Esophagus squamous epithelium (tissue), 5 donors: ENCODE measurements at regions not wholly inside any gene's neighbourhood (a gene's known extent, or its start where the extent isn't known, plus 50 kb on each side); places are given as distances from the start of the nearest gene placed in this dataset.

Experiments
- DNase-seq: peaks from one replicate; lab custom pipeline; 2025; lab: John Stamatoyannopoulos, UW
- H3K27ac ChIP-seq, 4 donors: fragments of 200-600 bp; sonication (generic); one replicate each; pipeline ENCODE4 v1.5.1; 2016 to 2019; ENCODE audit warnings: mild to moderate bottlenecking in 1 of 4
- H3K27me3 ChIP-seq, 4 donors: fragments of 200-600 bp; sonication (generic); 1 replicate in 3 of 4; 2 replicates in 1 of 4; pipeline versions ENCODE4 v1.5.1 to v1.6.0; 2017 to 2021; ENCODE audit warnings: antibody characterized with exemption in 1 of 4
- H3K36me3 ChIP-seq, 3 donors: fragments of 200-600 bp; sonication (generic); one replicate each; pipeline ENCODE4 v1.5.1; 2016 to 2019
- H3K4me1 ChIP-seq, 3 donors: fragments of 200-600 bp; sonication (generic); one replicate each; pipeline ENCODE4 v1.5.1; 2017 to 2019
- H3K4me3 ChIP-seq, 4 donors: fragments of 200-600 bp; sonication (generic); 1 replicate in 3 of 4; 2 replicates in 1 of 4; pipeline ENCODE4 v1.5.1; 2016 to 2019; ENCODE audit warnings: mild to moderate bottlenecking in 2 of 4, moderate library complexity in 1 of 4
- H3K9me3 ChIP-seq, 3 donors: fragments of 200-600 bp; sonication (generic); one replicate each; pipeline ENCODE4 v1.5.1; 2016 to 2019
- POLR2A ChIP-seq, 4 donors: fragments of 450-650 bp; IDR thresholded peaks; one replicate each; pipeline ENCODE4 v1.6.1; 2017; ENCODE audit warnings: antibody characterized with exemption in 4 of 4, mild to moderate bottlenecking in 4 of 4, moderate library complexity in 3 of 4
- WGBS, 2 donors: methylation state at CpG; one replicate each; pipeline ENCODE4 v1.1.5; 2018; 5-methylcytosine and 5-hydroxymethylcytosine counted together
- intact Hi-C: fragments of 100-400 bp; cut with DNase I; formaldehyde crosslinking; loops from one replicate; pipeline ENCODE4 v1.15.0; 2022
- small RNA-seq, 4 donors: library from RNA; depleted of rRNA; stranded (forward); fragments of <200 nt; gene quantifications; one replicate each; pipeline ENCODE3, GENCODE V24; 2016
- TF ChIP-seq, protein P1 (sequence below), 6 experiments: fragments of 450-650 bp in 4 of 6; fragments of 200-600 bp in 2 of 6; sonication (generic) in 2 of 6; IDR thresholded peaks; one replicate each; pipeline ENCODE4 v1.5.1; 2016 to 2019; ENCODE audit warnings: antibody characterized with exemption in 6 of 6, mild to moderate bottlenecking in 4 of 6, moderate library complexity in 4 of 6
- donor health status: DM: yes; HTN: yes; CAD: no.

- 65 to 68% methylated on average over 2 of the region's 2 CpGs for WGBS, 2 donors
- intact Hi-C loops, result no loop called here
- H3K4me3 ChIP-seq, result no peak overlapping the region
- H3K4me1 ChIP-seq, result no peaks in the 10 kb centered on the region
- no peaks in the 10 kb centered on the region for H3K36me3 ChIP-seq
- no peaks in the 10 kb centered on the region for H3K9me3 ChIP-seq
- no peak for TF ChIP-seq POLR2A (IDR thresholded peaks at IDR 0.05)
- TF ChIP-seq, protein P1, sequence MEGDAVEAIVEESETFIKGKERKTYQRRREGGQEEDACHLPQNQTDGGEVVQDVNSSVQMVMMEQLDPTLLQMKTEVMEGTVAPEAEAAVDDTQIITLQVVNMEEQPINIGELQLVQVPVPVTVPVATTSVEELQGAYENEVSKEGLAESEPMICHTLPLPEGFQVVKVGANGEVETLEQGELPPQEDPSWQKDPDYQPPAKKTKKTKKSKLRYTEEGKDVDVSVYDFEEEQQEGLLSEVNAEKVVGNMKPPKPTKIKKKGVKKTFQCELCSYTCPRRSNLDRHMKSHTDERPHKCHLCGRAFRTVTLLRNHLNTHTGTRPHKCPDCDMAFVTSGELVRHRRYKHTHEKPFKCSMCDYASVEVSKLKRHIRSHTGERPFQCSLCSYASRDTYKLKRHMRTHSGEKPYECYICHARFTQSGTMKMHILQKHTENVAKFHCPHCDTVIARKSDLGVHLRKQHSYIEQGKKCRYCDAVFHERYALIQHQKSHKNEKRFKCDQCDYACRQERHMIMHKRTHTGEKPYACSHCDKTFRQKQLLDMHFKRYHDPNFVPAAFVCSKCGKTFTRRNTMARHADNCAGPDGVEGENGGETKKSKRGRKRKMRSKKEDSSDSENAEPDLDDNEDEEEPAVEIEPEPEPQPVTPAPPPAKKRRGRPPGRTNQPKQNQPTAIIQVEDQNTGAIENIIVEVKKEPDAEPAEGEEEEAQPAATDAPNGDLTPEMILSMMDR (IDR thresholded peaks at IDR 0.05), result no peak
- H3K27ac ChIP-seq, result no peak overlapping the region
- H3K27me3 ChIP-seq, result no peaks in the 10 kb centered on the region
- no peak for DNase-seq
Measured at GRCh38 chr5:114310666-114311065, 51.2 kb upstream of the KCNN2 start.

DNA sequence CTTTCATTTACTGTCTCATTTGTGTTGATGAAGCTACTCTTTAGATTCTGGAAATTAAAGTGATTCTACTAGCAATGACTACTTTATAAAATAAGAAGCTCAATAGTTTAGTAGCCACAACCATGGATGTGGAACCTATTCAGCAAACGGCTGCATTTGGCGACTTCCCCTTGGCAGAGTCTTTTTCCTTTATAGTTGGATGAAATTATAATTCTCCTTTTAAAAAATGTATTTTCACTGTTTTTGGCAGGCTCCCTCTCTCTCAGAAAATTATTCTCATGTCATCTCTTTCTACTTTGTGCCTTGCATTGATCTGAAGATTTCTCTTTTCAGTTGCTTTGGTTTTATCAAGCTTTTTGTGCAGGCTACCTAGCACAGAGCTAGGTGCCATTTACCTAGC, 50.6 kb upstream of the KCNN2 start:
- Histone ChIP-seq H3K27ac (no peak overlapping the region), H3K9me3 (no peaks in the 10 kb centered on the region), H3K4me1 (no peaks in the 10 kb centered on the region), H3K36me3 (no peaks in the 10 kb centered on the region), H3K4me3 (no peak overlapping the region), H3K27me3 (no peaks in the 10 kb centered on the region)
- intact Hi-C loops, result no loop called here
- DNase-seq, result no peak
- TF ChIP-seq POLR2A (IDR thresholded peaks at IDR 0.05), result no peak
- TF ChIP-seq, protein P1 (IDR thresholded peaks at IDR 0.05), result no peak
- WGBS, 2 donors, result 60 to 61% methylated on average over 2 of the region's 2 CpGs

GRCh38 chr5:114311968-114312367, 49.9 kb upstream of the KCNN2 start:
- DNase-seq, result no peak
- WGBS, 2 donors, result 10 to 43% methylated on average over 1 of the region's 1 CpG

More at GRCh38 chr5:114311968-114312367, 49.9 kb upstream of the KCNN2 start:
- no peaks in the 10 kb centered on the region for H3K4me1 ChIP-seq
- intact Hi-C loops, result no loop called here
- no peak overlapping the region for H3K27ac ChIP-seq
- no peaks in the 10 kb centered on the region for H3K9me3 ChIP-seq
- H3K36me3 ChIP-seq, result no peaks in the 10 kb centered on the region
- no peak for TF ChIP-seq POLR2A (IDR thresholded peaks at IDR 0.05)
- TF ChIP-seq, protein P1 (IDR thresholded peaks at IDR 0.05), result no peak
- no peaks in the 10 kb centered on the region for H3K27me3 ChIP-seq
- no peak overlapping the region for H3K4me3 ChIP-seq

Small RNAs in the stretch of these regions (small RNA-seq; reads per million reads assigned to genes)
- 0 reads per million in 4 donors for gene RN7SKP89
